Peyer's patch (tissue), 4 donors: ENCODE measurements at regions not wholly inside any gene's neighbourhood (a gene's known extent, or its start where the extent isn't known, plus 50 kb on each side); places are given as distances from the start of the nearest gene placed in this dataset.

Source experiments
- DNase-seq, 3 donors: peaks; one replicate each; pipeline ENCODE4 v3.0.0-alpha.2; 2017 to 2019
- H3K27ac ChIP-seq, 4 donors: fragments of 200-600 bp; sonication (generic); one replicate each; pipeline ENCODE4 v1.5.1; 2016 to 2019
- H3K27me3 ChIP-seq, 2 donors: fragments of 200-600 bp; sonication (generic); one replicate each; pipeline ENCODE4 v1.5.1; 2019
- H3K36me3 ChIP-seq, 3 donors: fragments of 200-600 bp; sonication (generic); one replicate each; pipeline ENCODE4 v1.5.1; 2016 to 2019
- H3K4me1 ChIP-seq, 4 donors: fragments of 200-600 bp; sonication (generic); one replicate each; pipeline ENCODE4 v1.5.1; 2016 to 2019
- H3K4me3 ChIP-seq, 4 donors: fragments of 200-600 bp; sonication (generic); 1 replicate in 3 of 4; 2 replicates in 1 of 4; pipeline ENCODE4 v1.5.1; 2016 to 2019; ENCODE audit warnings: mild to moderate bottlenecking in 1 of 4
- H3K9me3 ChIP-seq, 4 donors: fragments of 200-600 bp; sonication (generic); one replicate each; pipeline ENCODE4 v1.5.1; 2016 to 2019; ENCODE audit warnings: mild to moderate bottlenecking in 1 of 4
- POLR2A ChIP-seq, 2 donors: fragments of 450-650 bp; IDR thresholded peaks; one replicate each; pipeline ENCODE4 v1.5.1; 2017; ENCODE audit warnings: antibody characterized with exemption in 2 of 2, mild to moderate bottlenecking in 2 of 2, moderate library complexity in 2 of 2
- TF ChIP-seq, protein P1 (sequence below), 6 experiments: fragments of 450-650 bp in 4 of 6; fragments of 200-600 bp in 2 of 6; sonication (generic) in 1 of 6; IDR thresholded peaks; one replicate each; pipeline ENCODE4 v1.5.1; 2017 to 2019; ENCODE audit warnings: antibody characterized with exemption in 6 of 6, mild to moderate bottlenecking in 3 of 6, moderate library complexity in 1 of 6

DNA sequence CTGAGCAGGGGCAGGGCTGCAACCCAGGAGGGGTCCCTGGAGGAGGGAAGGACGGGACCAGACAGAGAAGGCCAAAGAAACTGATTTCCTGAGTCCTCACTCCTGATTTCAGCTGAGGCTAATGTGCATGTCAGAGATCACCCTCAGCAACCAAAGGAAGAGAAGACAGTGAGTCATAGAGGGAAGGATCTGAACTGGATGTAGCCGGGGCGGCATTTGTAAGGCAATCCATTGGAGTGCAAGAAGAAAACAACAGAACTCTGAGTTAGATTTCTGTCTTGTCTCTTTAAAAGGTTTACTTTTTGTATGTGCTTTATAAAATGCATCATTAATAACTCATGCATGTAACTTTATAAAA, 105.3 kb upstream of the AGBL1 start:
- Histone ChIP-seq H3K36me3 (no peaks in the 10 kb centered on the region), H3K9me3 (no peaks in the 10 kb centered on the region), H3K27ac (no peak overlapping the region), H3K4me1 (no peaks in the 10 kb centered on the region), H3K4me3 (no peak overlapping the region), H3K27me3 (no peaks in the 10 kb centered on the region)
- no peak for DNase-seq
- no peak for TF ChIP-seq POLR2A (IDR thresholded peaks at IDR 0.05)
- TF ChIP-seq, protein P1, sequence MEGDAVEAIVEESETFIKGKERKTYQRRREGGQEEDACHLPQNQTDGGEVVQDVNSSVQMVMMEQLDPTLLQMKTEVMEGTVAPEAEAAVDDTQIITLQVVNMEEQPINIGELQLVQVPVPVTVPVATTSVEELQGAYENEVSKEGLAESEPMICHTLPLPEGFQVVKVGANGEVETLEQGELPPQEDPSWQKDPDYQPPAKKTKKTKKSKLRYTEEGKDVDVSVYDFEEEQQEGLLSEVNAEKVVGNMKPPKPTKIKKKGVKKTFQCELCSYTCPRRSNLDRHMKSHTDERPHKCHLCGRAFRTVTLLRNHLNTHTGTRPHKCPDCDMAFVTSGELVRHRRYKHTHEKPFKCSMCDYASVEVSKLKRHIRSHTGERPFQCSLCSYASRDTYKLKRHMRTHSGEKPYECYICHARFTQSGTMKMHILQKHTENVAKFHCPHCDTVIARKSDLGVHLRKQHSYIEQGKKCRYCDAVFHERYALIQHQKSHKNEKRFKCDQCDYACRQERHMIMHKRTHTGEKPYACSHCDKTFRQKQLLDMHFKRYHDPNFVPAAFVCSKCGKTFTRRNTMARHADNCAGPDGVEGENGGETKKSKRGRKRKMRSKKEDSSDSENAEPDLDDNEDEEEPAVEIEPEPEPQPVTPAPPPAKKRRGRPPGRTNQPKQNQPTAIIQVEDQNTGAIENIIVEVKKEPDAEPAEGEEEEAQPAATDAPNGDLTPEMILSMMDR (IDR thresholded peaks at IDR 0.05), result no peak

DNA sequence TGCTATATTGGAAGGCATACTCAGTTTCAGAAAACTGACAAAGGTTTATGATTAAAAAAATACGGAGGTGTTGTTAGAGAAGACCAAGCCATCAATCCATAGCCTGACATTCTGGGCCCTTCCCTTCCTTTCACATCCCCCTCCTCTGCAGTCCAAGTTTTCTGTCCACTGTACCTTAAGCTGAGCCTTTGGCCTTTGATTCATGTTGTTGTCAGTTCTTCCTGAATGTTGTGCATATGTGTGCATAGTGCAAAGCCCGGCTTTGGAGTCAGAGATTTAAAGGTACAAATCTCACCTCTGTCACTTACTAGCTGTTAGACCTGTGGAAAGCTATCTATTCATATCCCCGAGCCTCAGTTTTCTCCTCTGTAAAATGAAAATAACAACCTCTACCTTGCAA, 104.9 kb upstream of the AGBL1 start:
- no peak overlapping the region for H3K27ac ChIP-seq
- no peaks in the 10 kb centered on the region for H3K27me3 ChIP-seq
- no peaks in the 10 kb centered on the region for H3K4me1 ChIP-seq
- H3K36me3 ChIP-seq, result no peaks in the 10 kb centered on the region
- TF ChIP-seq, protein P1 (IDR thresholded peaks at IDR 0.05), result no peak
- TF ChIP-seq POLR2A (IDR thresholded peaks at IDR 0.05), result no peak
- no peak for DNase-seq
- H3K9me3 ChIP-seq, result no peaks in the 10 kb centered on the region
- no peak overlapping the region for H3K4me3 ChIP-seq

DNA sequence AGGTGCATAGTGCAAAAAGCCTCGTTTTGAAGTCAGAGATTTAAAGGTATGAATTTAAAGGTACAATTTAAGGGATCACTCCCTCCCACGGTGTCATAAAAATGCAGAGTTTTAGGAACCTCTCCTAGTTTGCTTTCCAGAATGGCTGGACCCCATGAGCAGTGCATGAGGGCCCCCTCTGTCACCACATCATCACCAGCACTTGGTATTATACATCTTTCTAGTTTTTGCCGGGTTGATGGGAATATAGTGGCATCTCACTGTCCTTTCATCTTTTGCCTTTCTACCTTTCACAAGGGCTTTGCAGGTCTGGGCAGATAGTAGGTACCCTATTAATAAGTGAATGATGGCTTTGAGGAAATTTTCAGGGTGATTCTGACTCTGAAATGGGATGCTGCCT, 103.6 kb upstream of the AGBL1 start:
- TF ChIP-seq, protein P1 (IDR thresholded peaks at IDR 0.05), result no peak
- no peak for TF ChIP-seq POLR2A (IDR thresholded peaks at IDR 0.05)
- no peaks in the 10 kb centered on the region for H3K9me3 ChIP-seq
- no peak overlapping the region for H3K27ac ChIP-seq
- H3K36me3 ChIP-seq, result no peaks in the 10 kb centered on the region
- H3K4me3 ChIP-seq, result no peak overlapping the region
- DNase-seq, result no peak
- H3K27me3 ChIP-seq, result no peaks in the 10 kb centered on the region
- H3K4me1 ChIP-seq, result no peaks in the 10 kb centered on the region

DNA sequence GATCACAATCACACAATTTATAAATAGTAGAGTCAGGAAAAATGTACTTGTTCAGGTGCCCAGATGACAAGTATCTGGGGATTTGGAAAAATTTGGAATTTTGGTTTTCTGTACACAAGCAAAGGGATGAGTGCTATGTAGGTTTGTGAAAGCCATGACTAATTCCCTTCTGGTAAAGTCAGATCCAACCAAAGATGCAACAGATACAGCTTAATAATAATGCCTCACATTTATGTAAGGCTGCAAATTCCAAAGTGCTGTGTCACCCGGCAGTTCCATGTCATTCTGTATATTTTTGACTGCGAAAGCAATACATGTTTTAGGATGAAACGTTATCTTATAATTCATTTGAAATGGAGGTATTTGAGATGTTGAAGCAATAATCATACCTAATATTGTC, 102.7 kb upstream of the AGBL1 start:
- Histone ChIP-seq H3K27me3 (no peaks in the 10 kb centered on the region), H3K27ac (no peak overlapping the region), H3K4me3 (no peak overlapping the region), H3K4me1 (no peaks in the 10 kb centered on the region), H3K36me3 (no peaks in the 10 kb centered on the region), H3K9me3 (peaks cover 0 to under 1% (median 0%) of the 10 kb centered on the region in 4 donors)
- no peak for DNase-seq
- TF ChIP-seq, protein P1 (IDR thresholded peaks at IDR 0.05), result no peak
- TF ChIP-seq POLR2A (IDR thresholded peaks at IDR 0.05), result no peak

DNA sequence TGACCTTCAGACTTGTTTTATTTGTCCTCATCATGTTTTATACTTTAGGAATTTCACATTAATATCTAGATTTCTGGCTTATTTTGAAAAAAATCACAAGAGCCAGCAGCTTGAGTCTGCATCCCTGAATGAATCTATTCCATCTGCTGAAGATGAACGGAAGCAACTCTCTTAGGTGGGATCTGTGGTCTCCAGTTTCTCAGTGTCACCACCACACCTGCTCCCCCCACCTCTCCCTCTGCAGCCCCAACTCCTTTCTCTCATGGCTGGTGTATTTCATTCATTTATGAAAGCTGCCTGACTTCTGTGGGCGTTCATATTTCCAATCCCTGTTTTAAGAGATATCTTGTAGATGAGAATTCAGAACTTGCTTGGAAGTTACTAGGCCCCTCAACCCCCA, 102.1 kb upstream of the AGBL1 start:
- DNase-seq, result no peak
- H3K4me3 ChIP-seq, result no peak overlapping the region
- no peaks in the 10 kb centered on the region for H3K4me1 ChIP-seq
- peaks cover 0 to 4% (median 0%) of the 10 kb centered on the region in 4 donors for H3K9me3 ChIP-seq
- TF ChIP-seq, protein P1 (IDR thresholded peaks at IDR 0.05), result no peak
- TF ChIP-seq POLR2A (IDR thresholded peaks at IDR 0.05), result no peak
- H3K27ac ChIP-seq, result no peak overlapping the region
- no peaks in the 10 kb centered on the region for H3K27me3 ChIP-seq
- no peaks in the 10 kb centered on the region for H3K36me3 ChIP-seq

DNA sequence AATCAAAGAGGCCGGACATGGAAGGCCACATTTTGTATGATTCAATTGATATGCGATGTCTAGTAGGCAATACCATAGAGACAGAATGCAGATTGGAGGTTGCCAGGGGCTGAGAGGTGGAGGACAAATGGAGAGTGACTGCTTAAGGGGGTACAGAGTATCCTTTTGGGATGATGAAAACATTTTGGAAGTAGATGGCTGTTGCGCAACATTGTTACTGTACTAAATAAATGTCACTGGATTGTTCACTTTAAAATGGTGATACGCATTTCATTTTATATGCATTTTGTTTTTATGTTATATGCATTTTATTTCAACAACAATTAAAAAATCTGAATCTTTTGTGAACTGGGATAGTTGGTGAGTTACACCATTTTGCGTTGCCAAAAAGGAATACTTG, 99.7 kb upstream of the AGBL1 start:
- Histone ChIP-seq H3K27me3 (no peaks in the 10 kb centered on the region), H3K4me1 (no peaks in the 10 kb centered on the region), H3K36me3 (no peaks in the 10 kb centered on the region), H3K27ac (no peak overlapping the region), H3K9me3 (peaks cover 0 to 4% (median 0%) of the 10 kb centered on the region in 4 donors), H3K4me3 (no peak overlapping the region)
- TF ChIP-seq, protein P1 (IDR thresholded peaks at IDR 0.05), result no peak
- TF ChIP-seq POLR2A (IDR thresholded peaks at IDR 0.05), result no peak
- DNase-seq, result no peak
